CD4-positive, alpha-beta memory T cell (primary cell): ENCODE measurements at regions not wholly inside any gene's neighbourhood (a gene's known extent, or its start where the extent isn't known, plus 50 kb on each side); places are given as distances from the start of the nearest gene placed in this dataset.

Source experiments
- CTCF ChIA-PET: fragments of 350-600 bp; sonication (Branson Sonifier 250); formaldehyde crosslinking; loops from one replicate; lab custom pipeline; 2021; ENCODE audit warnings: inconsistent platforms; ENCODE audit not compliant: partially characterized antibody; lab: Charles Lee
- POLR2A ChIA-PET: fragments of 350-600 bp; sonication (Branson Sonifier 250); formaldehyde crosslinking; loops from one replicate; lab custom pipeline; 2021; ENCODE audit not compliant: partially characterized antibody; lab: Charles Lee
- DNase-seq, 5 donors: peaks; one replicate each; pipeline versions ENCODE4 v3.0.0 to v3.0.0-alpha.2; 2020 to 2022; ENCODE audit warnings: mixed read lengths in 1 of 5
- H3K27ac ChIP-seq: one replicate; pipeline ENCODE4 v1.7.0; 2013; ENCODE audit warnings: low read depth, low read length
- H3K27me3 ChIP-seq: 2 replicates; pipeline ENCODE4 v1.7.0; 2013; ENCODE audit warnings: mild to moderate bottlenecking, low read length, moderate library complexity; ENCODE audit not compliant: insufficient read depth
- H3K36me3 ChIP-seq: 2 replicates; pipeline ENCODE4 v1.7.0; 2013; ENCODE audit warnings: mild to moderate bottlenecking, low read length, moderate library complexity; ENCODE audit not compliant: insufficient read depth
- H3K4me1 ChIP-seq: 2 replicates; pipeline ENCODE4 v1.7.0; 2013; ENCODE audit warnings: mild to moderate bottlenecking, low read length, moderate library complexity; ENCODE audit not compliant: insufficient read depth
- H3K4me3 ChIP-seq, 2 donors: one replicate each; pipeline ENCODE4 v1.7.0; 2013; ENCODE audit warnings: low read length in 2 of 2, mild to moderate bottlenecking in 1 of 2
- H3K9me3 ChIP-seq, 2 donors: one replicate each; pipeline ENCODE4 v1.7.0; 2013; ENCODE audit warnings: low read length in 2 of 2, control low read depth in 1 of 2; ENCODE audit not compliant: control insufficient read depth in 1 of 2
- H3K27ac Mint-ChIP-seq, 7 donors: one replicate each; pipeline ENCODE4 v1.8.0; 2020 to 2021; ENCODE audit warnings: mixed read lengths in 7 of 7, mild to moderate bottlenecking in 6 of 7, inconsistent platforms in 3 of 7, moderate library complexity in 3 of 7
- H3K27me3 Mint-ChIP-seq, 2 donors: one replicate each; pipeline ENCODE4 v1.8.0; 2020 to 2021; ENCODE audit warnings: mixed read lengths in 2 of 2
- H3K36me3 Mint-ChIP-seq, 2 donors: one replicate each; pipeline ENCODE4 v1.8.0; 2020 to 2021; ENCODE audit warnings: mixed read lengths in 2 of 2, inconsistent platforms in 1 of 2, mild to moderate bottlenecking in 1 of 2
- H3K4me1 Mint-ChIP-seq, 4 donors: one replicate each; pipeline ENCODE4 v1.8.0; 2020 to 2021; ENCODE audit warnings: mixed read lengths in 4 of 4, mild to moderate bottlenecking in 1 of 4
- H3K4me3 Mint-ChIP-seq, 8 donors: one replicate each; pipeline ENCODE4 v1.8.0; 2020 to 2021; ENCODE audit warnings: mixed read lengths in 8 of 8, mild to moderate bottlenecking in 7 of 8, moderate library complexity in 6 of 8, inconsistent platforms in 3 of 8
- H3K9me3 Mint-ChIP-seq, 8 donors: one replicate each; pipeline ENCODE4 v1.8.0; 2020 to 2021; ENCODE audit warnings: mixed read lengths in 8 of 8, mild to moderate bottlenecking in 5 of 8, inconsistent platforms in 3 of 8, moderate library complexity in 1 of 8
- intact Hi-C: fragments of 100-400 bp; cut with micrococcal nuclease; formaldehyde crosslinking; loops from one replicate; pipeline ENCODE4 v1.15.1; 2023

DNA sequence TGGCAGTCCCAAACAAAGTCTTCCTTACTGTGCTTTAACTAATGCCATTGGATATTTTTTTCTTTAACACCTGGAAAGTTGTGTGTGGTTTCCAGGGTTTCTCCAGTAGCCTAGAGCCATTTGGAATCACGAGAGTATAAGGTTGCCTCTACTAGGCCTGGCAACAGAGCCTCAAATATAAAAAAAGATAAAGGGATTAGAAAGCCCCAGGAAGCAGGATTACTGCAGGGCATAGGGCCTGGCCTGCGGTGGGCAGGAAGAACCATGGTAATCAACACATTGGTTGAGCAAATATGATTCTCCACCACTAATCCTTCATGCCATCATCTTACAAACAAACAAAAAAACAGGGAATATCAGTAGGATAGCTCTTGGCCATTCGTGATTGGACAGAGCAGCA lies 177.8 kb upstream of the GGTLC1 start:
- ChIA-PET POLR2A (no interaction called here), CTCF (interaction anchor here (1.4 kb wide), 1 partner anchor 7 kb away, joined by 3 read pairs; no protein-coding TSS in a partner anchor)
- no peaks in the 10 kb centered on the region for H3K36me3 Mint-ChIP-seq
- H3K4me1 Mint-ChIP-seq = peaks cover 0 to 2% (median 0%) of the 10 kb centered on the region in 4 donors
- H3K9me3 ChIP-seq = no peaks in the 10 kb centered on the region
- peaks cover 0 to under 1% (median 0%) of the 10 kb centered on the region in 8 donors for H3K9me3 Mint-ChIP-seq
- H3K27me3 ChIP-seq = no peaks in the 10 kb centered on the region
- no peaks in the 10 kb centered on the region for H3K4me1 ChIP-seq
- H3K4me3 Mint-ChIP-seq = no peak overlapping the region
- H3K27me3 Mint-ChIP-seq = peaks cover under 1 to 3% of the 10 kb centered on the region in 2 donors
- intact Hi-C loops = no loop called here
- no peaks in the 10 kb centered on the region for H3K36me3 ChIP-seq
- H3K27ac ChIP-seq = no peak overlapping the region
- H3K4me3 ChIP-seq = no peak overlapping the region
- no peak for DNase-seq
- no peak overlapping the region for H3K27ac Mint-ChIP-seq

DNA sequence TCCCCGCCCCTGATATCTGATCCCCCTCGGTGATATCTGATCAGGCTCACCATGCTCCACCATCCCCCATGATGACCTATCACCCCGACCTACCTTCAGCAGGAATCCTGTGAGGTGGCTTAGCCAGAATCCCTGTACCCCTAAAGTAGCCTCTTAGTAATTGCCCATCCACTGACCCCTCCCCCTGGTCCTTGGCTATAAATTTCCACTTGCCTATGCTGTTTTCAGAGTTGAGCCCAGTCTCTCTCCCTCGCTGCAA lies 177.5 kb upstream of the GGTLC1 start:
- no peaks in the 10 kb centered on the region for H3K4me1 ChIP-seq
- POLR2A ChIA-PET = no interaction called here
- CTCF ChIA-PET = no interaction called here
- no peaks in the 10 kb centered on the region for H3K36me3 ChIP-seq
- DNase-seq = no peak
- no peak overlapping the region for H3K27ac ChIP-seq
- no peaks in the 10 kb centered on the region for H3K9me3 ChIP-seq
- peaks cover 0 to 3% of the 10 kb centered on the region in 2 donors for H3K27me3 Mint-ChIP-seq
- peaks cover 0 to 2% (median 0%) of the 10 kb centered on the region in 4 donors for H3K4me1 Mint-ChIP-seq
- H3K9me3 Mint-ChIP-seq = no peaks in the 10 kb centered on the region
- no peak overlapping the region for H3K4me3 ChIP-seq
- no peaks in the 10 kb centered on the region for H3K27me3 ChIP-seq
- H3K36me3 Mint-ChIP-seq = no peaks in the 10 kb centered on the region
- no peak overlapping the region for H3K27ac Mint-ChIP-seq
- H3K4me3 Mint-ChIP-seq = no peak overlapping the region
- intact Hi-C loops = no loop called here

DNA sequence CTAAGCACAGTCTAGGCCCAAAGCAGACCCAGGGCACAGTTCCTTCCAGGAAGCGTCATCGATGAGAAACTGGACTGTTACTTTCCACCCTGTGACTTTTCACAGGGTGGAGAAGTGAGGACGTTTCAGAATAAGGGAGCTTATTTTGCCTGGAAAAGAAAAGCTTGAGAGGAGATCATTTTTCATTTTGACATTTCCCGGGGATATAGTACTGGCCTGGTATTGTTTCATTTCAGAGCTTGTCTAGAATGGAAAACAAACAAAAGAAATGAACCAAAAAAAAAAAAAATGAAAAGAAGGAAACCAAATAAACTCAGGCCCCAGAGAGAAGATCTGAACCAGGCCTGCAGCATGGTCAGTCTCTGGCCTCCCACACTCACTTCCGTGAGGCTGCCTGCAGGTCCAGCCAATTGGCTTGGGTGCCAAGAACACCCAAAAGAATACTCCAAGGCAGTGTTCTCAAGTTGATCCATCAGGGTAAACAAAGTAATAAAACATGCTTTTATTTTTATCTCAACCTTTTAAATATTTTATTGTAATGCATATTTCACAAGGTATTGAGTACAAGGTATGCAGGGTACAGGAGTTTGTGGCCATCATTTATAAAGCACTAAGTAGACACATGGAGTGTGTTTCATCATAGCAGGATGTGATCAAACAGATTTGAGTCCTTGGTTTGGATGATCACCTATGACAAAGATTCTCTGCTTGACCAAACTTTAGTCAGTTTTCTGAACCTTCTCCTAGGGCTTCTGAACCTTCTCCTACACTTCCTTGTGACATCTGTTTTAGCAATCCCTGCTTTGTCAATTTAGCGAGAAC lies 176.9 kb upstream of the GGTLC1 start:
- H3K27ac Mint-ChIP-seq = no peak overlapping the region
- H3K9me3 Mint-ChIP-seq = no peaks in the 10 kb centered on the region
- no peak overlapping the region for H3K4me3 Mint-ChIP-seq
- POLR2A ChIA-PET = no interaction called here
- Histone ChIP-seq H3K27me3 (no peaks in the 10 kb centered on the region), H3K27ac (no peak overlapping the region), H3K36me3 (no peaks in the 10 kb centered on the region), H3K9me3 (no peaks in the 10 kb centered on the region), H3K4me1 (no peaks in the 10 kb centered on the region), H3K4me3 (no peak overlapping the region)
- CTCF ChIA-PET = interaction anchor here (1.1 to 5.3 kb wide), 2 partner anchors 227 to 231 kb away, joined by 4 to 44 read pairs; no protein-coding TSS in a partner anchor
- no peaks in the 10 kb centered on the region for H3K36me3 Mint-ChIP-seq
- H3K4me1 Mint-ChIP-seq = peaks cover 0 to 2% (median 0%) of the 10 kb centered on the region in 4 donors
- DNase-seq = no peak
- intact Hi-C loops = loop anchor here (2.0 kb wide), 1 partner anchor 277 kb away; no protein-coding TSS in a partner anchor
- peaks cover 0 to 3% of the 10 kb centered on the region in 2 donors for H3K27me3 Mint-ChIP-seq

DNA sequence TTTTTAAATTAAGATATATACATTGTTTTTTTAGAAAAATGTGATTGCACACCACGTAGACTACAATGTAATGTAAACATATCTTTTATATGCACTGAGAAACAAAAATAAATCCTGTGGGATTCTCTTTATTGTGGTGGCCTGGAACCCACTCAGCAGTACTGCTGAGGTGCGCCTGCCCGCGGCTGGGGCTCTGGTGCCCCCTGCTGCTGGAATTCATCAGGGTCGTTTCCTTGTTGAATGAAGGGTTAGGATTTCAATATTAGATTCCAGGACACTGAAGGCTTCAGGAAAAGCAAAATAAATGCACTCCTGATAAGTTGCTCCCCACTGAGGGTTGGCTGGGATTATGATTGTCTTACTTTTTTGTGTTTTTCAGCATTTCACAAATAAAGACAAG lies 175.8 kb upstream of the GGTLC1 start:
- DNase-seq = peak in 3 of 5 donors; percentile 2 to 13 (median 9)
- Mint-ChIP-seq H3K4me1 (peaks cover 0 to 2% (median 0%) of the 10 kb centered on the region in 4 donors), H3K27me3 (peaks cover 0 to 3% of the 10 kb centered on the region in 2 donors), H3K36me3 (no peaks in the 10 kb centered on the region), H3K27ac (no peak overlapping the region), H3K4me3 (no peak overlapping the region), H3K9me3 (no peaks in the 10 kb centered on the region)
- no peaks in the 10 kb centered on the region for H3K4me1 ChIP-seq
- H3K4me3 ChIP-seq = no peak overlapping the region
- intact Hi-C loops = loop anchor here (2.0 kb wide), 1 partner anchor 276 kb away; no protein-coding TSS in a partner anchor
- no peak overlapping the region for H3K27ac ChIP-seq
- no peaks in the 10 kb centered on the region for H3K27me3 ChIP-seq
- CTCF ChIA-PET = interaction anchor here (1.1 to 5.3 kb wide), 3 partner anchors 200 to 229 kb away, joined by 3 to 44 read pairs (median 4); no protein-coding TSS in a partner anchor
- POLR2A ChIA-PET = no interaction called here
- H3K36me3 ChIP-seq = no peaks in the 10 kb centered on the region
- H3K9me3 ChIP-seq = no peaks in the 10 kb centered on the region

DNA sequence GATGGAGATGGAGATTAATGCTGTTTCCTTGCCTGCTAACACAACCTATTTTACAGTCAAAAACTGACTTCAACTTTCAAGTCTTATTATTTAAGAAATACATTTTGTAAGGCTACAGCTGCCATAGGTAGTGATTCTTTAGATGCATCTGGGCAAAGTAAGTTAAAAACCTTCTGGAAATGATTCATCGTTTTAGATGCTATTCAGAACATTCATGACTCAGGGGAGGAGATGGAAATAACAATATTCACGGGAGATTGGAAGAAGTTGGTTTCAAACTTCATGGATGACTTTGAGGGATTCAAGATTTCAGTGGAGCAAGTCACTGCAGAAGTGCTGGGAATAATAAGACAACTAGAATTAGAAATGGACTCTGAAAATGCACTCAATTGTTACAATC lies 174.9 kb upstream of the GGTLC1 start:
- no peaks in the 10 kb centered on the region for H3K36me3 Mint-ChIP-seq
- CTCF ChIA-PET = interaction anchor here (0.7 to 5.3 kb wide), 5 partner anchors 12 to 754 kb away, joined by 3 to 44 read pairs (median 3); no protein-coding TSS in a partner anchor
- H3K4me1 ChIP-seq = no peaks in the 10 kb centered on the region
- intact Hi-C loops = no loop called here
- no peaks in the 10 kb centered on the region for H3K36me3 ChIP-seq
- H3K27me3 Mint-ChIP-seq = peaks cover 0 to 3% of the 10 kb centered on the region in 2 donors
- H3K27ac Mint-ChIP-seq = no peak overlapping the region
- no peaks in the 10 kb centered on the region for H3K27me3 ChIP-seq
- H3K4me3 ChIP-seq = no peak overlapping the region
- peaks cover 0 to 2% (median 0%) of the 10 kb centered on the region in 4 donors for H3K4me1 Mint-ChIP-seq
- H3K9me3 Mint-ChIP-seq = no peaks in the 10 kb centered on the region
- no peak for DNase-seq
- no peak overlapping the region for H3K4me3 Mint-ChIP-seq
- POLR2A ChIA-PET = no interaction called here
- H3K27ac ChIP-seq = no peak overlapping the region
- no peaks in the 10 kb centered on the region for H3K9me3 ChIP-seq

DNA sequence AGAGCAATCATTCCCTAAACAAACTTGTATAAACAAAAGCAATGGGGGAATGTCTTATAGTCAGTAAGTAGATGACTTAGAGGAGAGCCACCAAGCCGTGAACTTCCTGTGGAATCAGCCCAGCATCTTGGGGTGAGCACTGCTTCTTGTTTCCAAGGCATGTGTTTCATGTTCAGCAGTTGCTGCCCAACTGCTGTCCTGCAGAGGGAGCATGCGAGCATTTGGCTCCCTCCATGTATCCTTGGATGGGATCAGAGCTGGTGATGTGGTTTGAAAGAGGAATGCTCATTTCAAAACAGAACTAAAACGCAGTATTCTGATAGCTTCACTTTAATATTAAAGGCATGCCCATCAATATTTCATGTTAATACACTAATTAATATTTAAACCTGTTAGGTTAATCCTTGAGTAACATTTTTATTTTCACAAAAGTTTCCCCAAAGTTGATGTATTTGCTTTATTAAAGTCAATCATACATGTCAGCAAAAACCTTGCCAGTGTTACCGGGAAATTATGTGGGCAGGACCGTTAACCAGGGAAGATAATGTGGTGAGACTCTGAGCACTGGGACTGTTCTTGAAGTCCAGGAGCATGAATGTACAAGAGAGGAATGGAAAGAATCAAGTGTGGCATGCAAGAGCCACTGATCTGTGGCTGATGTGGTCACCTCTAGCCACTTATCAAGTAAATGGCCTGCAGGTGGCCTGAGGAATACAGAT lies 172.1 kb upstream of the GGTLC1 start:
- H3K27me3 Mint-ChIP-seq = no peaks in the 10 kb centered on the region
- Histone ChIP-seq H3K36me3 (no peaks in the 10 kb centered on the region), H3K9me3 (no peaks in the 10 kb centered on the region), H3K4me1 (no peaks in the 10 kb centered on the region), H3K27ac (no peak overlapping the region), H3K4me3 (no peak overlapping the region), H3K27me3 (no peaks in the 10 kb centered on the region)
- DNase-seq = no peak
- no peak overlapping the region for H3K27ac Mint-ChIP-seq
- no peak overlapping the region for H3K4me3 Mint-ChIP-seq
- POLR2A ChIA-PET = no interaction called here
- intact Hi-C loops = no loop called here
- peaks cover 0 to 2% (median 0%) of the 10 kb centered on the region in 4 donors for H3K4me1 Mint-ChIP-seq
- H3K36me3 Mint-ChIP-seq = no peaks in the 10 kb centered on the region
- H3K9me3 Mint-ChIP-seq = no peaks in the 10 kb centered on the region
- CTCF ChIA-PET = interaction anchor here (1.0 to 5.3 kb wide), 8 partner anchors 9 to 905 kb away, joined by 3 to 44 read pairs (median 4); no protein-coding TSS in a partner anchor

DNA sequence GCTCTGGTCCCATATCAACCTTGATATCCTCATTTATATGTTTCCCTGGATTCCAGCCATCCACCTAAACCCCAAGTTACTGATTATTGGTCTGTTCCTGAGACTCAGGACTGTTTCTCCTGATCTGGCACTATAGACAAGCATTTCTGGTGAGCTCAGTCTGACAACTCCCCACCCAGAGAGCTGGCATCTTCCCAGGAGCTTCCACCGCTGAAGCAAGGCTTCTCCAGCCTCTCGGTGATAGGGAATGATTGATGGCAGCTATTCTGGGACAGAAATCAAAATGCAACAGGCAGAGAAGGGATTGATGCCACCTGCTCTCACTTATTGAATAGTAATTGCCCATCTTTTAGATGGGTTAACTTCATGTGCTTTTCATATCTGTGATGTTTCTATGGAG lies 169.7 kb upstream of the GGTLC1 start:
- no peak overlapping the region for H3K27ac ChIP-seq
- CTCF ChIA-PET = interaction anchor here (0.6 to 1.6 kb wide), 3 partner anchors 9 to 28 kb away, joined by 3 to 5 read pairs (median 3); no protein-coding TSS in a partner anchor
- Mint-ChIP-seq H3K4me1 (no peaks in the 10 kb centered on the region), H3K9me3 (no peaks in the 10 kb centered on the region), H3K36me3 (no peaks in the 10 kb centered on the region), H3K27ac (no peak overlapping the region), H3K4me3 (no peak overlapping the region), H3K27me3 (peaks cover 2 to 3% of the 10 kb centered on the region in 2 donors)
- POLR2A ChIA-PET = no interaction called here
- H3K9me3 ChIP-seq = no peaks in the 10 kb centered on the region
- no peaks in the 10 kb centered on the region for H3K36me3 ChIP-seq
- intact Hi-C loops = no loop called here
- no peaks in the 10 kb centered on the region for H3K4me1 ChIP-seq
- DNase-seq = no peak
- H3K27me3 ChIP-seq = no peaks in the 10 kb centered on the region
- H3K4me3 ChIP-seq = no peak overlapping the region
